Transverse colon (tissue), 4 donors: ENCODE measurements at regions not wholly inside any gene's neighbourhood (a gene's known extent, or its start where the extent isn't known, plus 50 kb on each side); places are given as distances from the start of the nearest gene placed in this dataset.
"Not testable (repeated sequence)": the region's sequence is repeated elsewhere in the genome, so short reads cannot be mapped to it uniquely, and the experiment has no call there.

Experiments
- DNase-seq: peaks from one replicate; pipeline ENCODE4 v3.0.0-alpha.2; 2019
- H3K27ac ChIP-seq, 4 donors: fragments of 200-600 bp; sonication (generic); 2 replicates each; pipeline ENCODE4 v1.5.1; 2016 to 2018; ENCODE audit warnings: inconsistent platforms in 4 of 4
- H3K27me3 ChIP-seq: fragments of 200-600 bp; sonication (generic); 2 replicates; pipeline ENCODE4 v1.5.1; 2017; ENCODE audit warnings: inconsistent platforms
- H3K36me3 ChIP-seq, 4 donors: fragments of 200-600 bp; sonication (generic); 2 replicates each; pipeline ENCODE4 v1.5.1; 2017 to 2019; ENCODE audit warnings: inconsistent platforms in 4 of 4
- H3K4me1 ChIP-seq, 4 donors: fragments of 200-600 bp; sonication (generic); 2 replicates each; pipeline ENCODE4 v1.5.1; 2017 to 2020; ENCODE audit warnings: inconsistent platforms in 4 of 4
- H3K4me3 ChIP-seq, 4 donors: fragments of 200-600 bp; sonication (generic); 1 replicate in 1 of 4; 2 replicates in 3 of 4; pipeline versions ENCODE4 v1.5.1 to v1.6.1; 2017 to 2019; ENCODE audit warnings: inconsistent platforms in 4 of 4
- H3K9me3 ChIP-seq, 2 donors: fragments of 200-600 bp; sonication (generic); 2 replicates each; pipeline ENCODE4 v1.5.1; 2017 to 2019; ENCODE audit warnings: inconsistent platforms in 2 of 2
- EP300 ChIP-seq: sonication (generic); formaldehyde crosslinking; IDR thresholded peaks from one replicate; pipeline ENCODE4 v1.6.1; 2017; ENCODE audit warnings: antibody characterized with exemption, low read depth
- POLR2A ChIP-seq: fragments of 450-650 bp; IDR thresholded peaks from one replicate; pipeline ENCODE4 v1.6.1; 2016; ENCODE audit warnings: antibody characterized with exemption, mild to moderate bottlenecking, moderate library complexity
- POLR2AphosphoS5 ChIP-seq, 3 donors: sonication (generic); formaldehyde crosslinking; IDR thresholded peaks; one replicate each; pipeline ENCODE4 v1.6.1; 2016; ENCODE audit warnings: antibody characterized with exemption in 3 of 3
- WGBS, 2 donors: methylation state at CpG; one replicate each; pipeline ENCODE4 v1.1.5; 2018; ENCODE audit warnings: low coverage in 1 of 2; 5-methylcytosine and 5-hydroxymethylcytosine counted together
- in situ Hi-C, 4 donors: fragments of 200-750 bp; cut with MboI; loops; one replicate each; pipeline versions ENCODE4 v1.15.0 to v1.15.1; 2017; ENCODE audit warnings: low sequenced_read_pairs in 3 of 4, low pct_ligation_motif_present in 1 of 4, low pct_unique_long_range_greater_than_20kb in 1 of 4
- intact Hi-C: fragments of 100-400 bp; cut with DNase I; formaldehyde crosslinking; loops from one replicate; pipeline ENCODE4 v1.15.1; 2023; ENCODE audit warnings: low total_unique reads
- TF ChIP-seq, protein P1 (sequence below), 5 experiments: fragments of 200-600 bp in 3 of 5; fragments of 450-650 bp in 2 of 5; sonication (generic) in 3 of 5; IDR thresholded peaks; 1 replicate in 2 of 5; 2 replicates in 3 of 5; pipeline ENCODE4 v1.5.1; 2016 to 2017; ENCODE audit warnings: antibody characterized with exemption in 5 of 5, inconsistent platforms in 3 of 5, mild to moderate bottlenecking in 2 of 5, moderate library complexity in 1 of 5

- Histone ChIP-seq H3K4me1 (no peaks in the 10 kb centered on the region), H3K9me3 (peaks cover 3 to 7% of the 10 kb centered on the region in 2 donors), H3K4me3 (no peak overlapping the region), H3K36me3 (no peaks in the 10 kb centered on the region), H3K27ac (no peak overlapping the region), H3K27me3 (peaks cover 1% of the 10 kb centered on the region)
- 85% methylated on average over 4 to 5 of the region's 5 CpGs for WGBS, 2 donors
- no peak for TF ChIP-seq POLR2A
- TF ChIP-seq POLR2AphosphoS5 (IDR thresholded peaks at IDR 0.05): no peak
- no peak for DNase-seq
- in situ Hi-C loops: no loop called here
- intact Hi-C loops: no loop called here
Observed at GRCh38 chr22:49513358-49513851, 314.3 kb downstream of the BRD1 start.

GRCh38 chr22:49512487-49513165, 315.0 kb downstream of the BRD1 start:
- no peak for DNase-seq
- Histone ChIP-seq H3K4me1 (no peaks in the 10 kb centered on the region), H3K27me3 (no peaks in the 10 kb centered on the region), H3K9me3 (peaks cover 3 to 7% of the 10 kb centered on the region in 2 donors), H3K4me3 (no peak overlapping the region), H3K36me3 (no peaks in the 10 kb centered on the region), H3K27ac (no peak overlapping the region)
- 70 to 90% methylated on average over 4 to 13 of the region's 13 CpGs for WGBS, 2 donors
- no peak for TF ChIP-seq POLR2AphosphoS5 (IDR thresholded peaks at IDR 0.05)
- TF ChIP-seq EP300: no peak
- no peak for TF ChIP-seq POLR2A
- intact Hi-C loops: no loop called here
- in situ Hi-C loops: no loop called here

DNA sequence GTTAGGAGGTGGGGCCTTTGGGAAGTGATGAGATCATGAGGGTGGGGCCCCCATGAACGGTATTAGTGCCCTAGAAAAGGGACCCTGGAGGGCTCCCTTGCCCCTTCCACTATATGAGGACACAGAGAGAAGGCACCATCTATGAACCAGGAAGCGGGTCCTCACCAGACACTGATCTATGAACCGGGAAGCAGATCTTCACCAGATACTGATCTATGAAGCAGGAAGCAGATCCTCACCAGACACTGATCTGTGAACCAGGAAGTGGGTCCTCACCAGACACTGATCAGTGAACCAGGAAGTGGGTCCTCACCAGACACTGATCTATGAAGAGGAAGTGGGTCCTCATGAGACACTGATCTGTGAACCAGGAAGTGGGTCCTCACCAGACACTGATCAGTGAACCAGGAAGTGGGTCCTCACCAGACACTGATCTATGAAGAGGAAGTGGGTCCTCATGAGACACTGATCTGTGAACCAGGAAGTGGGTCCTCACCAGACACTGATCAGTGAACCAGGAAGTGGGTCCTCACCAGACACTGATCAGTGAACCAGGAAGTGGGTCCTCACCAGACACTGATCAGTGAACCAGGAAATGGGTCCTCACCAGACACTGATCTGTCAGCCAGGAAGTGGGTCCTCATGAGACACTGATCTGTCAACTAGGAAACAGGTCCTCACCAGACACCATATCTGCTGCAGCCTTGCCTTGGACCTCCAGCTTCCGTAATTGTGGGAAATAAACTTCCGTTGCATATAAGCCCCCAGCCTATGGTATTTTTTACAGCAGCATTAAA, 316.1 kb downstream of the BRD1 start:
- H3K9me3 ChIP-seq, intact Hi-C loops, DNase-seq, H3K4me3 ChIP-seq, H3K27ac ChIP-seq, H3K4me1 ChIP-seq, in situ Hi-C loops, H3K36me3 ChIP-seq, H3K27me3 ChIP-seq: not testable (repeated sequence)
- WGBS, 2 donors: 81 to 93% methylated on average over 2 to 5 of the region's 5 CpGs

GRCh38 chr22:49510718-49511117, 317.0 kb downstream of the BRD1 start:
- Histone ChIP-seq H3K4me1 (no peaks in the 10 kb centered on the region), H3K27ac (no peak overlapping the region), H3K27me3 (no peaks in the 10 kb centered on the region), H3K36me3 (no peaks in the 10 kb centered on the region), H3K4me3 (no peak overlapping the region), H3K9me3 (peaks cover 3 to 7% of the 10 kb centered on the region in 2 donors)
- in situ Hi-C loops (no loop called here), intact Hi-C loops (no loop called here)
- whole genome bisulfite sequencing, 2 donors: 67 to 83% methylated on average over 1 of the region's 1 CpG
- TF ChIP-seq, protein P1, sequence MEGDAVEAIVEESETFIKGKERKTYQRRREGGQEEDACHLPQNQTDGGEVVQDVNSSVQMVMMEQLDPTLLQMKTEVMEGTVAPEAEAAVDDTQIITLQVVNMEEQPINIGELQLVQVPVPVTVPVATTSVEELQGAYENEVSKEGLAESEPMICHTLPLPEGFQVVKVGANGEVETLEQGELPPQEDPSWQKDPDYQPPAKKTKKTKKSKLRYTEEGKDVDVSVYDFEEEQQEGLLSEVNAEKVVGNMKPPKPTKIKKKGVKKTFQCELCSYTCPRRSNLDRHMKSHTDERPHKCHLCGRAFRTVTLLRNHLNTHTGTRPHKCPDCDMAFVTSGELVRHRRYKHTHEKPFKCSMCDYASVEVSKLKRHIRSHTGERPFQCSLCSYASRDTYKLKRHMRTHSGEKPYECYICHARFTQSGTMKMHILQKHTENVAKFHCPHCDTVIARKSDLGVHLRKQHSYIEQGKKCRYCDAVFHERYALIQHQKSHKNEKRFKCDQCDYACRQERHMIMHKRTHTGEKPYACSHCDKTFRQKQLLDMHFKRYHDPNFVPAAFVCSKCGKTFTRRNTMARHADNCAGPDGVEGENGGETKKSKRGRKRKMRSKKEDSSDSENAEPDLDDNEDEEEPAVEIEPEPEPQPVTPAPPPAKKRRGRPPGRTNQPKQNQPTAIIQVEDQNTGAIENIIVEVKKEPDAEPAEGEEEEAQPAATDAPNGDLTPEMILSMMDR (IDR thresholded peaks at IDR 0.05): no peak
- TF ChIP-seq POLR2AphosphoS5 (IDR thresholded peaks at IDR 0.05): no peak
- no peak for TF ChIP-seq EP300
- no peak for TF ChIP-seq POLR2A
- no peak for DNase-seq

GRCh38 chr22:49509016-49509415, 318.7 kb downstream of the BRD1 start:
- Histone ChIP-seq H3K27me3 (no peaks in the 10 kb centered on the region), H3K27ac (no peak overlapping the region), H3K4me1 (no peaks in the 10 kb centered on the region), H3K36me3 (no peaks in the 10 kb centered on the region), H3K9me3 (peaks cover 3 to 7% of the 10 kb centered on the region in 2 donors), H3K4me3 (no peak overlapping the region)
- in situ Hi-C loops: no loop called here
- intact Hi-C loops: no loop called here
- 79 to 89% methylated on average over 4 to 7 of the region's 7 CpGs for WGBS, 2 donors
- DNase-seq: no peak
- TF ChIP-seq, protein P1 (IDR thresholded peaks at IDR 0.05): no peak
